ENCODE measurements at regions not wholly inside any gene's neighbourhood (a gene's known extent, or its start where the extent isn't known, plus 50 kb on each side); places are given as distances from the start of the nearest gene placed in this dataset.
A peak's percentile ranks its signal among the peaks of the same experiment; 100 is the strongest.

DNA sequence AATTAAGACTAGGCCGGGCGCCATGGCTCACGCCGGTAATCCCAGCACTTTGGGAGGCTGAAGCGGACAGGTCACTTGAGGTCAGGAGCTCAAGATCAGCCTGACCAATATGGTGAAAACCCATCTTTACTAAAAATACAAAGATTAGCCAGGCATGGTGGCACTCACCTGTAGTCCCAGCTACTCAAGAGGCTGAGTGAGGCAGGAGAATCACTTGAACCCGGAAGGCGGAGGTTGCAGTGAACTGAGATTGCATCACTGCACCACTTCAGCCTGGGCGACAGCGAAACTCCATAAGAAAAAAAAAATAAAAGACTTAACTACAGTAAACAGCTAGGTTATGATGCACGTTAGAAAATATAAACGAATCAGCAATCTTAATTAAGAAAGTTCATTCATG lies 216.0 kb upstream of the TEX13C start:
- Mint-ChIP-seq H3K27ac (ENCODE audit: unreplicated experiment) (no peak overlapping the region), H3K9me3 (ENCODE audit: unreplicated experiment) (no peaks in the 10 kb centered on the region), H3K36me3 (ENCODE audit: low read depth, unreplicated experiment) (no peaks in the 10 kb centered on the region), H3K4me1 (ENCODE audit: low read depth, unreplicated experiment) (no peaks in the 10 kb centered on the region), H3K27me3 (ENCODE audit: low read depth, unreplicated experiment) (no peaks in the 10 kb centered on the region), H3K4me3 (ENCODE audit: unreplicated experiment) (no peak overlapping the region)
- Histone ChIP-seq H4K20me1 (ENCODE audit: insufficient read depth, low read length) (no peaks in the 10 kb centered on the region), H3K4me2 (ENCODE audit: low read length) (no peak overlapping the region), H3K36me3 (ENCODE audit: insufficient read depth, low read length) (no peaks in the 10 kb centered on the region), H3K9me3 (ENCODE audit: insufficient read depth, low read depth, low read length) (no peaks in the 10 kb centered on the region), H3K9ac (ENCODE audit: low read length) (no peak overlapping the region), H3K27ac (ENCODE audit: low read depth, low read length) (no peak overlapping the region), H3K27me3 (ENCODE audit: insufficient read depth, low read length) (no peaks in the 10 kb centered on the region), H3K79me2 (ENCODE audit: insufficient read depth, low read length) (no peaks in the 10 kb centered on the region), H3K4me3 (ENCODE audit: insufficient read depth, low read depth, low read length) (no peak overlapping the region), H3K4me1 (ENCODE audit: insufficient read depth, low read length) (no peaks in the 10 kb centered on the region), H2AFZ (ENCODE audit: low read depth, low read length) (no peak overlapping the region)
- FAIRE-seq (no peak), DNase-seq (ENCODE audit: low read depth) (no peak)
- TF ChIP-seq, protein P1, sequence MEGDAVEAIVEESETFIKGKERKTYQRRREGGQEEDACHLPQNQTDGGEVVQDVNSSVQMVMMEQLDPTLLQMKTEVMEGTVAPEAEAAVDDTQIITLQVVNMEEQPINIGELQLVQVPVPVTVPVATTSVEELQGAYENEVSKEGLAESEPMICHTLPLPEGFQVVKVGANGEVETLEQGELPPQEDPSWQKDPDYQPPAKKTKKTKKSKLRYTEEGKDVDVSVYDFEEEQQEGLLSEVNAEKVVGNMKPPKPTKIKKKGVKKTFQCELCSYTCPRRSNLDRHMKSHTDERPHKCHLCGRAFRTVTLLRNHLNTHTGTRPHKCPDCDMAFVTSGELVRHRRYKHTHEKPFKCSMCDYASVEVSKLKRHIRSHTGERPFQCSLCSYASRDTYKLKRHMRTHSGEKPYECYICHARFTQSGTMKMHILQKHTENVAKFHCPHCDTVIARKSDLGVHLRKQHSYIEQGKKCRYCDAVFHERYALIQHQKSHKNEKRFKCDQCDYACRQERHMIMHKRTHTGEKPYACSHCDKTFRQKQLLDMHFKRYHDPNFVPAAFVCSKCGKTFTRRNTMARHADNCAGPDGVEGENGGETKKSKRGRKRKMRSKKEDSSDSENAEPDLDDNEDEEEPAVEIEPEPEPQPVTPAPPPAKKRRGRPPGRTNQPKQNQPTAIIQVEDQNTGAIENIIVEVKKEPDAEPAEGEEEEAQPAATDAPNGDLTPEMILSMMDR (IDR thresholded peaks at IDR 0.05; ENCODE audit: insufficient read depth, low read depth, low read length) = no peak
- no peak for TF ChIP-seq EZH2 (IDR thresholded peaks at IDR 0.05; ENCODE audit: insufficient read depth, low read length)

DNA sequence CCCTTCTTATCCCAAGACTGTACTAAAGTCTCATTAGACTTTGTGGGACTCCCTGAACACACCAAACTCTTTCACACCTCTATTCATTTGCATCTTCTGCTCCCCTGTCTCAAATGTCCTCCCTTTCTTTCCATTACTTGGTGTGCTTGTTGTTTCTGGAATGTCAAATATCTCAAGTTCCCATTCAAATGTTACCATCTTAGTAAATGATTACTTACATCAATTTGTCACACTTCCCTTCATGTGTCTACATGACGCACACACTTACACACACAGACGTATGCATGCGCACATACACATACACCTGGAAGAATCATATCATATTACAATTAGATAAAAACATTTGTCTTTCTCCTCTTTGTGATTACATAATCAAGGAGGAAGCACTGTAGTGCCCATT lies 210.8 kb upstream of the TEX13C start:
- Histone ChIP-seq H3K4me1 (ENCODE audit: insufficient read depth, low read length) (no peaks in the 10 kb centered on the region), H3K4me3 (ENCODE audit: insufficient read depth, low read depth, low read length) (no peak overlapping the region), H3K9me3 (ENCODE audit: insufficient read depth, low read depth, low read length) (no peaks in the 10 kb centered on the region), H3K9ac (ENCODE audit: low read length) (no peak overlapping the region), H3K36me3 (ENCODE audit: insufficient read depth, low read length) (no peaks in the 10 kb centered on the region), H4K20me1 (ENCODE audit: insufficient read depth, low read length) (no peaks in the 10 kb centered on the region), H3K79me2 (ENCODE audit: insufficient read depth, low read length) (no peaks in the 10 kb centered on the region), H3K4me2 (ENCODE audit: low read length) (no peak overlapping the region), H3K27me3 (ENCODE audit: insufficient read depth, low read length) (no peaks in the 10 kb centered on the region), H3K27ac (ENCODE audit: low read depth, low read length) (no peak overlapping the region), H2AFZ (ENCODE audit: low read depth, low read length) (no peak overlapping the region)
- Mint-ChIP-seq H3K4me3 (ENCODE audit: unreplicated experiment) (no peak overlapping the region), H3K9me3 (ENCODE audit: unreplicated experiment) (no peaks in the 10 kb centered on the region), H3K27ac (ENCODE audit: unreplicated experiment) (no peak overlapping the region), H3K36me3 (ENCODE audit: low read depth, unreplicated experiment) (no peaks in the 10 kb centered on the region), H3K4me1 (ENCODE audit: low read depth, unreplicated experiment) (no peaks in the 10 kb centered on the region), H3K27me3 (ENCODE audit: low read depth, unreplicated experiment) (no peaks in the 10 kb centered on the region)
- no peak for DNase-seq (ENCODE audit: low read depth)
- peak; percentile 87 for FAIRE-seq
- TF ChIP-seq, protein P1 (IDR thresholded peaks at IDR 0.05; ENCODE audit: insufficient read depth, low read depth, low read length) = no peak
- TF ChIP-seq EZH2 (IDR thresholded peaks at IDR 0.05; ENCODE audit: insufficient read depth, low read length) = no peak

DNA sequence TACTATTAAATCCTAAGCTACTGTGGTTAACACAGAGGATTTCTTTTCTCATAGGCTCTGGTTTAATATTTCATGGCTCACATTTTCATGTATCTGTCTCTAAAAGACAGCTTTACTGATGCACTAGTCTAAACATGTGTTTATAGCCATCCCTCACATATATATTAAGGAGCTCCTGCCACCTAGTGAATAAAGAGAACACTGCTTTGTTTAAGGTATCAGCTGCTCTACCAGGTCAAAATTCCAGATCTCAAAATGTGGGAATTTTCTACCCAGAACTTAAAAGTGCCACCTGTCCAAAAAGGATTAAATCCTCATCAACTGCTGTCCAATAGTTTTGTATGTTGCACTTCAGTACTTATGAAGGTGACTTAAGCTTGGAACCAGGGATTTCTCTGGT lies 188.5 kb upstream of the TEX13C start:
- Histone ChIP-seq H3K9ac (ENCODE audit: low read length) (no peak overlapping the region), H3K4me1 (ENCODE audit: insufficient read depth, low read length) (no peaks in the 10 kb centered on the region), H3K4me2 (ENCODE audit: low read length) (no peak overlapping the region), H3K27ac (ENCODE audit: low read depth, low read length) (no peak overlapping the region), H3K36me3 (ENCODE audit: insufficient read depth, low read length) (no peaks in the 10 kb centered on the region), H2AFZ (ENCODE audit: low read depth, low read length) (no peak overlapping the region), H3K4me3 (ENCODE audit: insufficient read depth, low read depth, low read length) (no peak overlapping the region), H3K27me3 (ENCODE audit: insufficient read depth, low read length) (no peaks in the 10 kb centered on the region), H4K20me1 (ENCODE audit: insufficient read depth, low read length) (no peaks in the 10 kb centered on the region), H3K79me2 (ENCODE audit: insufficient read depth, low read length) (no peaks in the 10 kb centered on the region), H3K9me3 (ENCODE audit: insufficient read depth, low read depth, low read length) (no peaks in the 10 kb centered on the region)
- TF ChIP-seq EZH2 (IDR thresholded peaks at IDR 0.05; ENCODE audit: insufficient read depth, low read length) = no peak
- TF ChIP-seq, protein P1 (IDR thresholded peaks at IDR 0.05; ENCODE audit: insufficient read depth, low read depth, low read length) = no peak
- DNase-seq (ENCODE audit: low read depth) (no peak), FAIRE-seq (peak; percentile 84)
- no peak overlapping the region for H3K4me3 Mint-ChIP-seq (ENCODE audit: unreplicated experiment)
- H3K9me3 Mint-ChIP-seq (ENCODE audit: unreplicated experiment) = no peaks in the 10 kb centered on the region
- no peaks in the 10 kb centered on the region for H3K27me3 Mint-ChIP-seq (ENCODE audit: low read depth, unreplicated experiment)
- no peak overlapping the region for H3K27ac Mint-ChIP-seq (ENCODE audit: unreplicated experiment)
- no peaks in the 10 kb centered on the region for H3K36me3 Mint-ChIP-seq (ENCODE audit: low read depth, unreplicated experiment)
- no peaks in the 10 kb centered on the region for H3K4me1 Mint-ChIP-seq (ENCODE audit: low read depth, unreplicated experiment)
